ENCODE measurements at regions not wholly inside any gene's neighbourhood (a gene's known extent, or its start where the extent isn't known, plus 50 kb on each side); places are given as distances from the start of the nearest gene placed in this dataset.

- TF ChIP-seq EP300 (IDR thresholded peaks at IDR 0.05) (no peak), CTCF (IDR thresholded peaks at IDR 0.05) (no peak), POLR2AphosphoS5 (IDR thresholded peaks at IDR 0.05) (no peak), POLR2A (IDR thresholded peaks at IDR 0.05) (no peak)
Measured at GRCh38 chr5:102018690-102019089, 277.4 kb downstream of the SLCO4C1 start.

Measured in suprapubic skin (tissue), 4 donors.